Esophagus squamous epithelium (tissue), 5 donors: ENCODE measurements at regions not wholly inside any gene's neighbourhood (a gene's known extent, or its start where the extent isn't known, plus 50 kb on each side); places are given as distances from the start of the nearest gene placed in this dataset.
"Not testable (repeated sequence)": the region's sequence is repeated elsewhere in the genome, so short reads cannot be mapped to it uniquely, and the experiment has no call there.

Experiments used
- DNase-seq: peaks from one replicate; lab custom pipeline; 2025; lab: John Stamatoyannopoulos, UW
- H3K27ac ChIP-seq, 4 donors: fragments of 200-600 bp; sonication (generic); one replicate each; pipeline ENCODE4 v1.5.1; 2016 to 2019; ENCODE audit warnings: mild to moderate bottlenecking in 1 of 4
- H3K27me3 ChIP-seq, 4 donors: fragments of 200-600 bp; sonication (generic); 1 replicate in 3 of 4; 2 replicates in 1 of 4; pipeline versions ENCODE4 v1.5.1 to v1.6.0; 2017 to 2021; ENCODE audit warnings: antibody characterized with exemption in 1 of 4
- H3K36me3 ChIP-seq, 3 donors: fragments of 200-600 bp; sonication (generic); one replicate each; pipeline ENCODE4 v1.5.1; 2016 to 2019
- H3K4me1 ChIP-seq, 3 donors: fragments of 200-600 bp; sonication (generic); one replicate each; pipeline ENCODE4 v1.5.1; 2017 to 2019
- H3K4me3 ChIP-seq, 4 donors: fragments of 200-600 bp; sonication (generic); 1 replicate in 3 of 4; 2 replicates in 1 of 4; pipeline ENCODE4 v1.5.1; 2016 to 2019; ENCODE audit warnings: mild to moderate bottlenecking in 2 of 4, moderate library complexity in 1 of 4
- H3K9me3 ChIP-seq, 3 donors: fragments of 200-600 bp; sonication (generic); one replicate each; pipeline ENCODE4 v1.5.1; 2016 to 2019
- CTCF ChIP-seq, 6 experiments: fragments of 450-650 bp in 4 of 6; fragments of 200-600 bp in 2 of 6; sonication (generic) in 2 of 6; IDR thresholded peaks; one replicate each; pipeline ENCODE4 v1.5.1; 2016 to 2019; ENCODE audit warnings: antibody characterized with exemption in 6 of 6, mild to moderate bottlenecking in 4 of 6, moderate library complexity in 4 of 6
- POLR2A ChIP-seq, 4 donors: fragments of 450-650 bp; IDR thresholded peaks; one replicate each; pipeline ENCODE4 v1.6.1; 2017; ENCODE audit warnings: antibody characterized with exemption in 4 of 4, mild to moderate bottlenecking in 4 of 4, moderate library complexity in 3 of 4
- WGBS, 2 donors: methylation state at CpG; one replicate each; pipeline ENCODE4 v1.1.5; 2018; 5-methylcytosine and 5-hydroxymethylcytosine counted together
- intact Hi-C: fragments of 100-400 bp; cut with DNase I; formaldehyde crosslinking; loops from one replicate; pipeline ENCODE4 v1.15.0; 2022
- donor health status: DM: yes; HTN: yes; CAD: no.

DNA sequence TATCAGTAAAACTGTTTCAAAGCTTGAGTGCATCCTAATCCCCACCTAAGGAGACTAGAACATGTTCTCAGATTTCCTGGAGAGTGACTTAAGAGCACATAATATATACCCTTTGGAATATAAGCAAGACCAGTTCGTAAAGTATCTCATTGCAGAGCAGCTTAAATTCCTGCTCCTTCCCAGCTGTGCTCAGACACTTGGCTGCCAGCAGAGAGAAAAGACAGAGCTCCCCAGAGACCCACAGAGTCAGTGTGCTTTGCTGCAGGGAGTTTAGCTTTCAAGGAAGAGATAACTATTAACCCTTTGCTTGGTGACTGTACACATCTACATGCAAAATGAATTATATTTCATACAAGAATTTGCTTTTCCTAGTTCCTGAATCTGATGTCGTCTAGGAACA lies 338.1 kb upstream of the ARHGEF26 start:
- Histone ChIP-seq H3K36me3 (no peaks in the 10 kb centered on the region), H3K9me3 (no peaks in the 10 kb centered on the region), H3K27me3 (no peaks in the 10 kb centered on the region), H3K27ac (no peak overlapping the region), H3K4me3 (no peak overlapping the region), H3K4me1 (peaks cover 0 to 5% (median 4%) of the 10 kb centered on the region in 3 donors)
- no peak for DNase-seq
- intact Hi-C loops = no loop called here
- no peak for TF ChIP-seq POLR2A (IDR thresholded peaks at IDR 0.05)
- TF ChIP-seq CTCF (IDR thresholded peaks at IDR 0.05) = no peak
- 61 to 66% methylated on average over 2 of the region's 2 CpGs for WGBS, 2 donors

- WGBS, 2 donors = 43 to 58% methylated on average over 3 of the region's 3 CpGs
- H3K4me3 ChIP-seq = no peak overlapping the region
- intact Hi-C loops = no loop called here
- no peak overlapping the region for H3K27ac ChIP-seq
- no peaks in the 10 kb centered on the region for H3K9me3 ChIP-seq
- TF ChIP-seq CTCF (IDR thresholded peaks at IDR 0.05) = no peak
- H3K36me3 ChIP-seq = no peaks in the 10 kb centered on the region
- H3K4me1 ChIP-seq = peaks cover 0 to 5% (median 4%) of the 10 kb centered on the region in 3 donors
- no peak for DNase-seq
- H3K27me3 ChIP-seq = no peaks in the 10 kb centered on the region
Observed at GRCh38 chr3:153783741-153784480, 337.3 kb upstream of the ARHGEF26 start.

DNA sequence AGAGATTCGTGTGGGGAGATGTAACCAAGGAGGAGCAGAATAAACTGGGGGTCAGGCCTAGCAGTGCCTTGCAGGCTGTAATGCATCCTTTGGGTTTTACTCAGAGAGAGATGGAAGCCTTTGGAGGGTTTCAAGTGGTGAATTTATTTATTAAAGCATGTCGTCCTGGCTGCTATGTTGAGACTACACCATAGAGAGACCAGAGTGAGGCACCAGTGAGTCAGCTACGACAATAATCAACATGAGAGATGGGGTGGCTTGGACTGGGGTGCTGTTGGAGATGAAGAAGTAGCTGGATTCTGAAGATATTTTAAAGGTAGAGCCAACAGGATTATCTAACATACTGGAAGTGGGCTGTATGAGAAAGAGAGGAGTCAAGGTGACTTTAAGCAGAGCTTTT lies 335.3 kb upstream of the ARHGEF26 start:
- H3K27me3 ChIP-seq = no peaks in the 10 kb centered on the region
- no peaks in the 10 kb centered on the region for H3K36me3 ChIP-seq
- H3K9me3 ChIP-seq = no peaks in the 10 kb centered on the region
- no peak for TF ChIP-seq CTCF (IDR thresholded peaks at IDR 0.05)
- no peak for TF ChIP-seq POLR2A (IDR thresholded peaks at IDR 0.05)
- peaks cover 0 to 5% (median 4%) of the 10 kb centered on the region in 3 donors for H3K4me1 ChIP-seq
- no peak overlapping the region for H3K27ac ChIP-seq
- H3K4me3 ChIP-seq = no peak overlapping the region
- 80 to 82% methylated on average over 3 of the region's 3 CpGs for WGBS, 2 donors
- no peak for DNase-seq
- intact Hi-C loops = no loop called here

DNA sequence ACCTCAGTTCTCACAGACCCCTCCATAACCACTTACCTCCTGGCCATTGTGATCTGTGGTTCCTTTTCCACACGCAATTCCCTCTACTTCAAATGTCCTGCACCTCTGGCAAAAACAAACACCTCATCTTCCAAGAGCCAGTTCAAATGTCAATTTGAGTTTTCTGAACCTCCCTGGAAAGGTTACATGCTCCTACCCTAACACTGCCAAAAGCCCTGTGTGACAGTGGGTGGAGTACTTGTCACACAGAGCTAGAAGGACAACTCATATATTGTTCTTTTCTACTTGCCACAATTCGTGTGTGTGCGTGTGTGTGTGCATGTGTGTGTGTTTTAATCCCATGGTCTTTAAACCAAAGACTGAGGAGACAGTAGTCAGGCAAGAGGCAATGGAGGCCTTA lies 331.8 kb upstream of the ARHGEF26 start:
- intact Hi-C loops = no loop called here
- Histone ChIP-seq H3K36me3 (no peaks in the 10 kb centered on the region), H3K4me1 (no peaks in the 10 kb centered on the region), H3K9me3 (no peaks in the 10 kb centered on the region), H3K27ac (no peak overlapping the region), H3K27me3 (no peaks in the 10 kb centered on the region), H3K4me3 (no peak overlapping the region)
- no peak for DNase-seq
- TF ChIP-seq POLR2A (IDR thresholded peaks at IDR 0.05) (no peak), CTCF (IDR thresholded peaks at IDR 0.05) (no peak)
- 73 to 92% methylated on average over 3 of the region's 3 CpGs for WGBS, 2 donors

DNA sequence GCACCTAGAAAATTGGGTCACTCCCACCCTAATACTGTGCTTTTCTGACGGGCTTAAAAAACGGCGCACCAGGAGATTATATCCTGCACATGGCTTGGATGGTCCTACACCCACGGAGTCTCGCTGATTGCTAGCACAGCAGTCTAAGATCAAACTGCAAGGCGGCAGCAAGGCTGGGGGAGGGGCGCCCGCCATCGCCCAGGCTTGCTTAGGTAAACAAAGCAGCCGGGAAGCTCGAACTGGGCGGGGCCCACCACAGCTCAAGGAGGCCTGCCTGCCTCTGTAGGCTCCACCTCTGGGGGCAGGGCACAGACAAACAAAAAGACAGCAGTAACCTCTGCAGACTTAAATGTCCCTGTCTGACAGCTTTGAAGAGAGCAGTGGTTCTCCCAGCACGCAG lies 324.1 kb upstream of the ARHGEF26 start:
- DNase-seq, H3K9me3 ChIP-seq, H3K36me3 ChIP-seq, H3K27ac ChIP-seq, intact Hi-C loops, H3K4me1 ChIP-seq, H3K4me3 ChIP-seq, H3K27me3 ChIP-seq: not testable (repeated sequence)
- WGBS, 2 donors = 100% methylated on average over 3 of the region's 13 CpGs; no CpG with 5 or more reads in 1 of the 2 donors
